A549 (cell line): ENCODE measurements at regions not wholly inside any gene's neighbourhood (a gene's known extent, or its start where the extent isn't known, plus 50 kb on each side); places are given as distances from the start of the nearest gene placed in this dataset.

ENCODE experiments used
- ATAC-seq, 2 experiments: fragments of 200-7000 bp in 1 of 2; fragments of >200 bp in 1 of 2; cut with Nextera tagmentation in 1 of 2; cut with Tn5 transposase in 1 of 2; 3 replicates each; pipeline versions ENCODE4 v1.8.0 to v1.9.1; 2018 to 2020; ENCODE audit warnings: mild to moderate bottlenecking in 1 of 2, moderate library complexity in 1 of 2
- CTCF ChIA-PET: fragments of 300-600 bp; sonication (Branson Sonifier 250); formaldehyde crosslinking; extraction: SDS; loops from one replicate; lab custom pipeline; 2021; ENCODE audit warnings: antibody characterized with exemption, inconsistent platforms; lab: Yijun Ruan, JAX
- POLR2A ChIA-PET: fragments of 350-600 bp; formaldehyde crosslinking; extraction: SDS; loops from one replicate; lab custom pipeline; 2021; ENCODE audit warnings: antibody characterized with exemption, inconsistent platforms; lab: Yijun Ruan, JAX
- DNase-seq, 2 experiments: peaks; one replicate each; pipeline versions ENCODE4 v3.0.0 to v3.0.0-alpha.2; 2011 to 2016; ENCODE audit warnings: low read depth in 1 of 2, low spot score in 1 of 2
- FAIRE-seq: peaks from 2 replicates; lab custom pipeline; 2011; peaks lifted over from hg19 to GRCh38; lab: Jason Lieb, UNC
- H3K27ac ChIP-seq, 2 experiments: fragments of >200 bp; sonication (Bioruptor Twin); formaldehyde crosslinking; 3 replicates each; pipeline ENCODE4 v1.5.1; 2016 to 2017
- H3K4me1 ChIP-seq: fragments of >200 bp; sonication (Bioruptor Twin); formaldehyde crosslinking; 3 replicates; pipeline ENCODE4 v1.6.1; 2016
- H3K4me2 ChIP-seq: fragments of >200 bp; sonication (Bioruptor Twin); formaldehyde crosslinking; 3 replicates; pipeline ENCODE4 v1.6.1; 2016
- H3K4me3 ChIP-seq: fragments of >200 bp; sonication (Bioruptor Twin); formaldehyde crosslinking; 3 replicates; pipeline ENCODE4 v1.5.1; 2016
- H3K9me3 ChIP-seq: fragments of >200 bp; sonication (Bioruptor Twin); formaldehyde crosslinking; 3 replicates; pipeline ENCODE4 v1.6.1; 2016
- CBX8 ChIP-seq: fragments of 200-600 bp; sonication (generic); IDR thresholded peaks from 2 replicates; pipeline ENCODE4 v1.6.1; 2016
- CHD2 ChIP-seq: fragments of 150-350 bp; IDR thresholded peaks from 2 replicates; pipeline ENCODE4 v1.6.1; 2014; ENCODE audit warnings: low read length; ENCODE audit not compliant: partially characterized antibody
- CHD4 ChIP-seq: fragments of 200-600 bp; sonication (generic); IDR thresholded peaks from 2 replicates; pipeline ENCODE4 v1.6.1; 2016; ENCODE audit warnings: antibody characterized with exemption, mild to moderate bottlenecking, borderline replicate concordance
- CTCF ChIP-seq: fragments of >200 bp; sonication (Bioruptor Twin); formaldehyde crosslinking; IDR thresholded peaks from 3 replicates; pipeline ENCODE4 v1.5.1; 2016
- EP300 ChIP-seq, 2 experiments: fragments of >200 bp; sonication (Bioruptor Twin); formaldehyde crosslinking; IDR thresholded peaks; 2 replicates in 1 of 2; 3 replicates in 1 of 2; pipeline ENCODE4 v1.6.1; 2016 to 2017
- ESRRA ChIP-seq: fragments of 150-350 bp; IDR thresholded peaks from 2 replicates; pipeline ENCODE4 v1.6.1; 2014; ENCODE audit warnings: mild to moderate bottlenecking, low read length, borderline replicate concordance
- FOSB ChIP-seq: fragments of 250-450 bp; sonication (Bioruptor Pico); IDR thresholded peaks from 2 replicates; pipeline ENCODE4 v1.5.0; 2020; ENCODE audit warnings: mild to moderate bottlenecking, moderate library complexity
- FOXS1 ChIP-seq: fragments of 250-450 bp; sonication (Bioruptor Pico); IDR thresholded peaks from 2 replicates; pipeline ENCODE4 v1.5.0; 2020; ENCODE audit warnings: mild to moderate bottlenecking, moderate library complexity
- GATA3 ChIP-seq: IDR thresholded peaks from 2 replicates; pipeline ENCODE4 v1.6.1; 2012; ENCODE audit warnings: borderline replicate concordance
- HOXA7 ChIP-seq: fragments of 250-450 bp; sonication (Bioruptor Pico); IDR thresholded peaks from 2 replicates; pipeline ENCODE4 v1.5.0; 2020; ENCODE audit warnings: mild to moderate bottlenecking, moderate library complexity
- HOXB13 ChIP-seq: fragments of 250-450 bp; sonication (Bioruptor Pico); IDR thresholded peaks from 2 replicates; pipeline ENCODE4 v1.5.0; 2020; ENCODE audit warnings: low read depth, mild to moderate bottlenecking, moderate library complexity
- HOXB5 ChIP-seq: fragments of 250-450 bp; sonication (Bioruptor Pico); IDR thresholded peaks from 2 replicates; pipeline ENCODE4 v1.5.0; 2020; ENCODE audit warnings: mild to moderate bottlenecking, moderate library complexity
- JUN ChIP-seq, 2 experiments: fragments of >200 bp; sonication (Bioruptor Twin); formaldehyde crosslinking; IDR thresholded peaks; 2 replicates in 1 of 2; 3 replicates in 1 of 2; pipeline ENCODE4 v1.6.1; 2016 to 2017
- JUNB ChIP-seq: fragments of >200 bp; sonication (Bioruptor Twin); formaldehyde crosslinking; IDR thresholded peaks from 2 replicates; pipeline ENCODE4 v1.6.1; 2016
- KDM1A ChIP-seq: fragments of 200-600 bp; sonication (generic); IDR thresholded peaks from 2 replicates; pipeline ENCODE4 v1.6.1; 2016; ENCODE audit warnings: low read depth, mild to moderate bottlenecking
- MAX ChIP-seq: IDR thresholded peaks from 2 replicates; pipeline ENCODE4 v1.6.1; 2012
- MAZ ChIP-seq: fragments of 150-350 bp; IDR thresholded peaks from 2 replicates; pipeline ENCODE4 v1.6.1; 2014; ENCODE audit warnings: antibody characterized with exemption, low read depth, low read length, borderline replicate concordance
- NFE2L2 ChIP-seq: fragments of 150-350 bp; conservative IDR thresholded peaks from 2 replicates; pipeline ENCODE4 v1.6.1; 2014; ENCODE audit warnings: low read length
- PHF8 ChIP-seq: fragments of 200-600 bp; sonication (generic); IDR thresholded peaks from 2 replicates; pipeline ENCODE4 v1.6.1; 2016; ENCODE audit warnings: low read depth, mild to moderate bottlenecking, antibody characterized with exemption, moderate library complexity, borderline replicate concordance
- POLR2A ChIP-seq: IDR thresholded peaks from 2 replicates; pipeline ENCODE4 v1.6.1; 2012; ENCODE audit warnings: mild to moderate bottlenecking, low read length
- POLR2AphosphoS2 ChIP-seq: conservative IDR thresholded peaks from 2 replicates; pipeline ENCODE4 v1.6.1; 2012; ENCODE audit warnings: low read length, improper control_type of control experiment, inconsistent platforms
- RARB ChIP-seq: fragments of 250-450 bp; sonication (Bioruptor Pico); IDR thresholded peaks from 2 replicates; pipeline ENCODE4 v1.8.0; 2021; ENCODE audit warnings: mild to moderate bottlenecking, moderate library complexity
- SMC3 ChIP-seq: fragments of >200 bp; sonication (Bioruptor Twin); formaldehyde crosslinking; IDR thresholded peaks from 3 replicates; pipeline ENCODE4 v1.6.1; 2018; ENCODE audit warnings: inconsistent platforms
- SREBF2 ChIP-seq: fragments of 450-650 bp; IDR thresholded peaks from 2 replicates; pipeline ENCODE4 v1.6.1; 2014; ENCODE audit warnings: mild to moderate bottlenecking, moderate library complexity
- TFCP2L1 ChIP-seq: fragments of 250-450 bp; sonication (Bioruptor Pico); IDR thresholded peaks from 2 replicates; pipeline ENCODE4 v1.5.0; 2021; ENCODE audit warnings: mild to moderate bottlenecking
- ZC3H11A ChIP-seq: fragments of 450-650 bp; IDR thresholded peaks from 2 replicates; pipeline ENCODE4 v1.6.1; 2014; ENCODE audit warnings: antibody characterized with exemption, mild to moderate bottlenecking
- ZFP36 ChIP-seq: fragments of 450-650 bp; IDR thresholded peaks from 2 replicates; pipeline ENCODE4 v1.6.1; 2014; ENCODE audit warnings: borderline replicate concordance; ENCODE audit not compliant: partially characterized antibody
- ZNF302 ChIP-seq: fragments of 250-450 bp; sonication (Bioruptor Pico); IDR thresholded peaks from 2 replicates; pipeline ENCODE4 v1.9.0; 2021; ENCODE audit warnings: inconsistent platforms, mild to moderate bottlenecking, moderate library complexity
- WGBS: methylation state at CpG from one replicate; pipeline ENCODE4 v1.1.6; 2017; ENCODE audit errors: missing lambda C conversion rate; 5-methylcytosine and 5-hydroxymethylcytosine counted together
- TF ChIP-seq, protein P1 (sequence below): IDR thresholded peaks from 2 replicates; pipeline ENCODE4 v1.6.1; 2012
- TF ChIP-seq, protein P2 (sequence below): fragments of >200 bp; sonication (Bioruptor Twin); formaldehyde crosslinking; IDR thresholded peaks from 3 replicates; pipeline ENCODE4 v1.6.1; 2016
- TF ChIP-seq, protein P3 (sequence below): fragments of >200 bp; sonication (Bioruptor Twin); formaldehyde crosslinking; IDR thresholded peaks from 2 replicates; pipeline ENCODE4 v1.6.1; 2016

DNA sequence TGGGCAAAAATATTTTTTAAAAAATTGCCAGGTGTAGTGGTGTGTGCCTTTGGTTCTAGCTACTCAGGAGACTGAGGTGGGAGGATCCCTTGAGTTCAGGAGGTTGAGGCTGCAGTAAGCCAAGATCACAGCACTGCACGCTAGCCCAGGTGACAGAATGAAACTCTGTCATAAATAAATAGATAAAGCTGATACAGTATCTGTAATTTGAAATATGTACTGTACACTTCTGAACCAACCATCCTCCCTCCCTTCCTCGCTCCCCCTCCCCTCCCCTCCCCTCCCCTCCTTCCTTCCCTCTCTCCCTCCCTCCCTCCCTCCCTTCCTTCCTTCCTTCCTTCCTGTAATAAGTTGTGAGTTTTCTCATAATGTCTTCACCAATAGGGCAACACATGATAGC is 208.4 kb upstream of the RBFOX1 start:
- TF ChIP-seq ZFP36 (no peak), PHF8 (no peak), ZNF302 (no peak), CHD4 (no peak), KDM1A (no peak), CHD2 (no peak), POLR2A (no peak), MAX (no peak), HOXA7 (no peak), JUNB (no peak), FOSB (CRISPR knock-in tag) (no peak)
- TF ChIP-seq, protein P1, sequence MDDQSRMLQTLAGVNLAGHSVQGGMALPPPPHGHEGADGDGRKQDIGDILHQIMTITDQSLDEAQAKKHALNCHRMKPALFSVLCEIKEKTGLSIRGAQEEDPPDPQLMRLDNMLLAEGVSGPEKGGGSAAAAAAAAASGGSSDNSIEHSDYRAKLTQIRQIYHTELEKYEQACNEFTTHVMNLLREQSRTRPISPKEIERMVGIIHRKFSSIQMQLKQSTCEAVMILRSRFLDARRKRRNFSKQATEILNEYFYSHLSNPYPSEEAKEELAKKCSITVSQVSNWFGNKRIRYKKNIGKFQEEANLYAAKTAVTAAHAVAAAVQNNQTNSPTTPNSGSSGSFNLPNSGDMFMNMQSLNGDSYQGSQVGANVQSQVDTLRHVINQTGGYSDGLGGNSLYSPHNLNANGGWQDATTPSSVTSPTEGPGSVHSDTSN = no peak
- Histone ChIP-seq H3K4me2 (no peak overlapping the region), H3K4me3 (no peak overlapping the region), H3K9me3 (no peaks in the 10 kb centered on the region), H3K27ac (no peak overlapping the region), H3K4me1 (no peaks in the 10 kb centered on the region)
- no peak for DNase-seq
- CTCF ChIA-PET = no interaction called here
- FAIRE-seq = no peak
- ATAC-seq = no peak
- 0% methylated on average over 2 of the region's 2 CpGs for WGBS
- POLR2A ChIA-PET = no interaction called here

GRCh38 chr16:7116734-7117133 is 215.9 kb upstream of the RBFOX1 start:
- Histone ChIP-seq H3K9me3 (no peaks in the 10 kb centered on the region), H3K4me3 (no peak overlapping the region), H3K4me1 (no peaks in the 10 kb centered on the region), H3K27ac (no peak overlapping the region), H3K4me2 (no peak overlapping the region)
- DNase-seq (no peak), FAIRE-seq (no peak), ATAC-seq (no peak)
- TF ChIP-seq MAX (no peak), POLR2AphosphoS2 (no peak), SREBF2 (no peak), POLR2A (no peak), ZC3H11A (no peak), NFE2L2 (no peak), RARB (CRISPR knock-in tag) (no peak), GATA3 (no peak), CHD2 (no peak), JUN (IDR thresholded peaks at IDR 0.05) (no peak), MAZ (no peak), TFCP2L1 (CRISPR knock-in tag) (no peak), JUNB (no peak)
- TF ChIP-seq, protein P2, sequence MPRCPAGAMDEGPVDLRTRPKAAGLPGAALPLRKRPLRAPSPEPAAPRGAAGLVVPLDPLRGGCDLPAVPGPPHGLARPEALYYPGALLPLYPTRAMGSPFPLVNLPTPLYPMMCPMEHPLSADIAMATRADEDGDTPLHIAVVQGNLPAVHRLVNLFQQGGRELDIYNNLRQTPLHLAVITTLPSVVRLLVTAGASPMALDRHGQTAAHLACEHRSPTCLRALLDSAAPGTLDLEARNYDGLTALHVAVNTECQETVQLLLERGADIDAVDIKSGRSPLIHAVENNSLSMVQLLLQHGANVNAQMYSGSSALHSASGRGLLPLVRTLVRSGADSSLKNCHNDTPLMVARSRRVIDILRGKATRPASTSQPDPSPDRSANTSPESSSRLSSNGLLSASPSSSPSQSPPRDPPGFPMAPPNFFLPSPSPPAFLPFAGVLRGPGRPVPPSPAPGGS = no peak
- TF ChIP-seq, protein P1 = no peak
- ChIA-PET CTCF (no interaction called here), POLR2A (no interaction called here)
- WGBS = 2% methylated on average over 3 of the region's 3 CpGs

GRCh38 chr16:7115898-7116297 is 216.7 kb upstream of the RBFOX1 start:
- Histone ChIP-seq H3K9me3 (no peaks in the 10 kb centered on the region), H3K4me2 (no peak overlapping the region), H3K27ac (no peak overlapping the region), H3K4me1 (no peaks in the 10 kb centered on the region), H3K4me3 (no peak overlapping the region)
- FAIRE-seq (no peak), DNase-seq (no peak), ATAC-seq (no peak)
- WGBS = 4% methylated on average over 5 of the region's 5 CpGs
- POLR2A ChIA-PET = no interaction called here
- TF ChIP-seq GATA3 (no peak), HOXB5 (CRISPR knock-in tag) (no peak), CBX8 (no peak), ZNF302 (no peak), CTCF (no peak), RARB (CRISPR knock-in tag) (no peak), POLR2AphosphoS2 (no peak), ESRRA (no peak), HOXB13 (CRISPR knock-in tag) (no peak), JUN (IDR thresholded peaks at IDR 0.05) (no peak), FOXS1 (no peak), EP300 (IDR thresholded peaks at IDR 0.05) (no peak), CHD2 (no peak), SMC3 (no peak)
- TF ChIP-seq, protein P3, sequence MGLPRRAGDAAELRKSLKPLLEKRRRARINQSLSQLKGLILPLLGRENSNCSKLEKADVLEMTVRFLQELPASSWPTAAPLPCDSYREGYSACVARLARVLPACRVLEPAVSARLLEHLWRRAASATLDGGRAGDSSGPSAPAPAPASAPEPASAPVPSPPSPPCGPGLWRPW = no peak
- CTCF ChIA-PET = no interaction called here
